K562 (cell line): ENCODE measurements at regions not wholly inside any gene's neighbourhood (a gene's known extent, or its start where the extent isn't known, plus 50 kb on each side); places are given as distances from the start of the nearest gene placed in this dataset.
"Not testable (repeated sequence)": the region's sequence is repeated elsewhere in the genome, so short reads cannot be mapped to it uniquely, and the experiment has no call there.

Source experiments
- CTBP1 ChIP-seq: fragments of 450-650 bp; IDR thresholded peaks from 2 replicates; pipeline ENCODE4 v1.6.1; 2016; ENCODE audit warnings: borderline replicate concordance
- ELF2 ChIP-seq: fragments of 250-450 bp; sonication (Bioruptor Pico); IDR thresholded peaks from 2 replicates; pipeline ENCODE4 v1.5.0; 2021; ENCODE audit warnings: mild to moderate bottlenecking
- JUN ChIP-seq, 2 experiments: sonication (generic) in 1 of 2; formaldehyde crosslinking in 1 of 2; IDR thresholded peaks; 2 replicates each; pipeline versions ENCODE4 v1.6.1 to v1.8.0; 2012 to 2022; ENCODE audit warnings: borderline replicate concordance in 2 of 2, mild to moderate bottlenecking in 2 of 2, improper control_type of control experiment in 1 of 2, low read depth in 1 of 2, low read length in 1 of 2, missing genetic modification reagents in 1 of 2
- STAT5B ChIP-seq: fragments of 250-450 bp; sonication (Bioruptor Pico); IDR thresholded peaks from 2 replicates; pipeline ENCODE4 v1.8.0; 2021; ENCODE audit warnings: mild to moderate bottlenecking, inconsistent platforms
- TEAD4 ChIP-seq, 2 experiments: sonication (generic) in 1 of 2; formaldehyde crosslinking in 1 of 2; IDR thresholded peaks; 2 replicates each; pipeline versions ENCODE4 v1.6.1 to v1.8.0; 2012 to 2022; ENCODE audit warnings: borderline replicate concordance in 1 of 2, inconsistent platforms in 1 of 2, low read length in 1 of 2, mild to moderate bottlenecking in 1 of 2, missing genetic modification reagents in 1 of 2
- YBX1 ChIP-seq: fragments of 450-650 bp; IDR thresholded peaks from 2 replicates; pipeline ENCODE4 v1.7.1; 2016; ENCODE audit warnings: mild to moderate bottlenecking

DNA sequence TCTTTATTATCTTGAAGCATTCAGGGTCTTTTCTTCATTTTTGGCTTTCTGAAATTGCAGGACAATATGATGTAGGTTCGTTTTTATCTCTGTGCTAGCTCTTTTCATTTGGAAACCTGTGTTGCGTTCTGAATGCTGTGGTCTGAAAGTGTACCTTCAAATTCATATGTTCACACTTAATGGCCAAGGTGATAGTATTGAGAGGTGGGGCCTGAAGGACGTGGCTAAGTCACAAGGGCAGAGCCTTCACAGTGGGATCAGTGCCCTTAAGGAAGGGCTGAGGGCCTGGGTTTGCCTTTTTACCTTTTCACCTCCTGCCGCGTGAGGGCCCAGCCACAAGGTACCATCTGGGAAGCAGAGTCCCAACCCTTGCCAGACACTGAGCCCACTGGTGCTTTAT is 93.8 kb upstream of the SAMD11 start:
- not testable (repeated sequence) for TF ChIP-seq TEAD4 (IDR thresholded peaks at IDR 0.05; ENCODE audit: low read length); TEAD4 (CRISPR knock-in tag; IDR thresholded peaks at IDR 0.05; ENCODE audit: borderline replicate concordance); CTBP1; ELF2 (CRISPR knock-in tag); YBX1; STAT5B; JUN (IDR thresholded peaks at IDR 0.05; ENCODE audit: borderline replicate concordance, low read depth, low read length); JUN (CRISPR knock-in tag; IDR thresholded peaks at IDR 0.05; ENCODE audit: borderline replicate concordance)
